HG02763 (cell line): ENCODE measurements at regions not wholly inside any gene's neighbourhood (a gene's known extent, or its start where the extent isn't known, plus 50 kb on each side); places are given as distances from the start of the nearest gene placed in this dataset.

ENCODE experiments used
- ATAC-seq: cut with Tn5 transposase; IDR thresholded peaks from one replicate; pipeline ENCODE4 v1.9.1; 2021; ENCODE audit warnings: mild to moderate bottlenecking, moderate library complexity; ENCODE audit not compliant: unreplicated experiment

DNA sequence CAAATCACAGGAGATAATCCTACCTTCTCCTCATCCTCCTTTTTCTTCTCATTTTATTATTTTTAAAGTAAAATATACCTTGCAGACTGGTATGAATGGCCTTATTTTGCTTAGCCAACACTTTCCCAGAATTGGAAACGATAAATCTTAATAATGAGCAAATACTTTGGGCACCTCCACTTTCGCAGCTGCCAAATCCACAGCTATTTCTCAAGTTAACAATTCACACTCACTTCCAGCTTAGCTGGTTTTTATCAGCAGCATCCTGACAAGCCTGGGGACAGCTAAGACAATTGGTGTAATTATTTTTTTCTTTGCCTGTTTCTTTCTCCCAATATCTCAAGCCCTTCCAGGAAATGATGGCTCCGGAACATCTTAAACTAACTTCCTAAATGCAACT is 867.5 kb upstream of the TMEM132C start:
- ATAC-seq, result no peak

DNA sequence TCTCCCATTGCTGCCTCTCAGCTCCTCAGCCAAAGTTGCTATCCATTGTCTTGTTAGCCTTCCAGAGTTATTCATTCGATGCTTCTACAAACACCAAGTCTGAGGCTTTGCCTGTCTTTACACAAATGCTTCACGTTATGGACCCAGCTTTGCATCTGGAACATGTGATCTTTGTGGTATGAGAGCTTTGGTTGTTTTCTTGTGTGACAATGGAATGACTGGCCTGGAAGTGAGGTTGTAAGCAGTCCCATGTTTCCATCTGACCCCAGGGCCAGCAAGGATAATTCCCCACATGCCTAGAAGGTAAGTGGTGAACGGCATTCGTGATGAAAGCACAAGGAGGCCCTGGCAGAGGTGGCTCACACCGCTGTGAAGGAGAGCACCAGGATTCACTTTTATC is 866.7 kb upstream of the TMEM132C start:
- no peak for ATAC-seq

DNA sequence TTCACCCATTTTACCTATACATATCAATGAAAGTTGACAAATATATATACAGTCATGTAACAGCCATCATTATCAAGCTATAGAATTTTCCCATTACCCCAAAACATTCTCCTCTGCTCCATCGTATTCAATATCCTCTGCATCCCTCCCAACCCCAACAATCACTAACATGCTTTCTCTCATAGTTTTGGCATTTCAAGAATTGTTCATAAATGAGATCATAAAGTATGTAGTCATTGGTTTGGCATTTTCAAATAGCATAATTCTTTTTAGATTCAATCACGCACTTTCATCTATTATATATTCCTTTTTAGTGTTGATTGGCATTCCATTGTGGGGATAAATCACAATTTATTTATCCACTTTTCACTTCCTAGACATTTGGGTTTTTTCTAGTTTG is 866.0 kb upstream of the TMEM132C start:
- ATAC-seq, result no peak

DNA sequence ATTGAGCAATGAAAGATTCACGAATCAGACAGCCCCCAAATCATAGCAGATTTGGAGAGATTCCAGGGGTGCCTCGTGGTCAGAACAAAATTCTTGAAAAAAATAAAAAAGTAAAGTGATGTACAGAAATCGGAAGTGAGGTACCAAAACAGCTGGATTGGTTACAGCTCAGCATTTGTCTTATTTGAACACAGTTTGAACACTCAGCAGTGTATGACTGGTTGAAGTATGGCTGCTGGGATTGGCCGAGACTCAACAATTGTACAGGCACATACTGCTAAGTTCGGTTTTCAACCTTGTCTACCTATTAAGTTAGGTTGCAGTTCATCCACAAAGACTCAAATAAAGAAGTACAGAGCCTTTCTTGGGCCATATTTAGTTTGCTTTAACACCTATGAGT is 865.4 kb upstream of the TMEM132C start:
- ATAC-seq, result no peak

DNA sequence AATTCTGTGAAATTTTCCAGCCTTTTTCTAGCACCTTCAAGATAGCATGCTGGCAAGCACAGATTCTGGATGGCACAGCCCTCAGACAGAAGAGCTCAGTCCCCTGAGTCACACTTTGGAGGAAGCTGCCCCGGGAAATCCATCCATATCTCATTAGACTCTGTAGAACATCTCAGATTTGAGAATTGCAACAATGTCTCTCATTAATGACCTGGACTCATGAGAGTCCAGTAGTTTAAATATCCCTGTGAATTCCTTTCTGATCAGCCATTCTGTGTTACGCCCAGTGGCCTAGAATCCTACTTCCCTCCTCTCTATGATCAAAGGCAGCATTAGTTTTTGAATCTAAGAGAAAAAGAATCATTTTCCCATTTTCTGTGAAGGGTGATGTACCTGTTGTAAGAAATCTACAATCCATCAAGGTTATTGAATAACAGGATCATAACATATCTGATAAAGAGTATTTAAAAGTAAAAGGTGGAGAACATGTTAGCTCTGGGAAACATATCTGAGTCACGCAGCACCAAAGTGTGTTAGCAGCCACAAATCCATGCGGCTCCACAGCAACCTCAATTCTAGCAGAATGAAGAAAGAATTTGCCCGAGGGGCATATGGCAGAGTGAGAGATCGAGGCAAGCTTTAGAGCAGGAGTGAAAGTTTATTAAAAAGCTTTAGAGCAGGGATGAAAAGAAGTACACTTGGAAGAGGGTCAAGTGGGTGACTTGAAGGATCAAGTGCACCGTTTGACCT is 855.6 kb upstream of the TMEM132C start:
- no peak for ATAC-seq

DNA sequence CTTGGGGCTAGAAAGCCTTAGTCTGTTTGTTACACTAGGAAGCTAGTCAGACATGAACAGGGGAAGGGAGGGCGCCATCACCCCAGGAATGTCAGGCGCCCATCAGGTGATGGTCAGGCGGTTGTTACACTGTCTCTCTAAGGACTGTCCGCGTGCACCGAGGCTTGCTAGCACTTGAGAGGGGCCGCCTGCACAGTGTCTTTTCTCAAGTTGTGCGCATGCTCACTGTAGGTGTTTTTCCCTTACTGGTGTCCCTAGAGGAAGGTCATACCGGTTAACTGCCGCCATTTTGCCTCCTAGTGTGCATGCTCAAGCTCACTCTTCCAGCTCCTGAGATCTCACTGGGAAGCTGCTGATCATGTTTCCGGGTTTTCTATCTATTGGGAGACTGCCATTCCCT is 855.0 kb upstream of the TMEM132C start:
- no peak for ATAC-seq

DNA sequence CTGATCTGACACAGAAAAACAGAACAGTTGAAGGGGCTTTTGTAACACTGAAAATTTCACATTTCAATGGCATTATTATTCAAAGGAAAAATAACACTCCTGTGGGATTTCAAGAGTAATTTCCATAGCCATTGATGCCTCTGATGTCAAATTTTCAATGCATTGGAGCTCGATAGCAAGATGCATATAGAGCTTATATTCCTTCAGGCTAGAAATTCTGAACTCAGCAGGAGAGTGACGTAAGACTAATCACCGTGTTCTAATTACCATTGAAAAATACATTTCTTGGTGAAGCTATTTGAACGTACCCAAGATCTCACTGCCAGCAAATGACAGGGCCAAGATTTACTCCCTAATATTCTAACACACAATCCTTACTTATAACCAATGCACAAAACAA is 854.1 kb upstream of the TMEM132C start:
- ATAC-seq, result no peak

DNA sequence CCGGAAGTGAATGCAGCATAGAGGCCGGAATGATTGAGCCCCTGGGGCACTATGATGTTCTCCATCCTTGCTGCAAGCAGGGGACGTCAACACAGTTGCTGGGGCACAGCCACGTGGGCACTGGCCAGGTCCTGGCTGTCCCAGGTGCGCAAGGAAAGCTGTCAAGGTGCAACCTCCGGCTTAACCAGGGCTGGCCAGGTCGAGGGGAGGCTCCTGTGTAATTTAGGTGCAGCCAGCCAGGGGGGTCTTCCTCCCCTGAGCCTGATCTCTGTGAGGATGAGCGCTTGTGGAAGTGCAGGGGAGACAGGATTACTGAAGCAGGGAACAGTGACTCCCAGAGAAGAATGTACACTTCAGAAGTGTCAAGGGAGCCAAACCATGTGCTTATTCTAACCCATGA is 852.8 kb upstream of the TMEM132C start:
- no peak for ATAC-seq

DNA sequence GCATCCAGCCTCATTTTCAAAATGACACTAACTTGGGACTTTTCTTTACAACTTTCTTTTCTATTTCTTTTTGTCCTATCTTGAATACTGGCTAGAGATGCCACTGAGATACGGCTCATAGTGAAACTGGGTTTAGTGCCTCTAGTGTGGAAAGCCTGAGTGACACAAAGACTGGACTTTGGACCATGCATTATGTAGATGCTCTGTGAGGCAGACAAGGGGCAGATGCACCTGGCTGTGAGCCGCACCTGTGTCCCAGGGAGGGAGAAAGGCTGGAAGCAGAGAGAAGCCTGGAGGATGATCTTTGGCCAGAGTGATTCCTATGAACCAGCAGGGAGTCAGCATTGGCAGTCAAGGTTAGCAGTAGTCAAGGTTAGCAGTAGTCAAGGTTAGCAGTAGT is 852.3 kb upstream of the TMEM132C start:
- no peak for ATAC-seq

DNA sequence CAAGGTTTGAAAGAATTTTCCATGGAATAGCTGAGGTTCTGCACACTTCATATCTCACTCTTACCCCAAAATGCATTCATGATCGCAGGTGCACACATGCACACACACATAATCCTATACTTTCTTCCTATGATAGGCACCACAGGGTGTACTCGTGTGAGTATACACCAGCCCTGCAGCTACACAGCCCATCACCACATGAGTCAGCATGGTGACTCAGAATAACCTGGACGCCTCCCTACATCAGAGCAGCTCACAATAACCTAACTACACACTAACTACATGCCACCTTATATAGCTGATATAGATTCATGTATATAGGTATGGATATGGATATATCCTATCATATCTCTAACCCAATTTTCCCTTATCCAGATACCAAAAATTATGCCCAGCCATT is 850.2 kb upstream of the TMEM132C start:
- no peak for ATAC-seq

DNA sequence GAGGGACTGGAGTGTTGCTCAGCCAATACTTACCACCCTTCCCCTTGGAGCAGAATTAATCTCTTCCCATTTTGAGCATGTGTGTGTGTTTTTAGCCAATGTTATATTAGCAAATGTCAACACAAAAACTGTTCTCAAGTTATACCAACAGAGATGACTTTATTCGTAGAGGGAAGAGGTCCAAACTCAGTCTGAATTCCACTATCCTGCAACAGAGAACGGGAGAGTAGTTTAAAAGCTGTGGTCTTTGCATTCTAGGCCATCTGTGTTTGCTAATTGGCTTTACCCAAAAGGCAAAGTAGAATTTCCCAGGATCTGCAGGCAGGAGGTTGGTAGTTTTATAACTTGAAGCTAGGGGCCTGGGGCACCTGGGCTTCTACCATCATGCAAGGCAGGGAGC is 847.9 kb upstream of the TMEM132C start:
- ATAC-seq, result no peak

DNA sequence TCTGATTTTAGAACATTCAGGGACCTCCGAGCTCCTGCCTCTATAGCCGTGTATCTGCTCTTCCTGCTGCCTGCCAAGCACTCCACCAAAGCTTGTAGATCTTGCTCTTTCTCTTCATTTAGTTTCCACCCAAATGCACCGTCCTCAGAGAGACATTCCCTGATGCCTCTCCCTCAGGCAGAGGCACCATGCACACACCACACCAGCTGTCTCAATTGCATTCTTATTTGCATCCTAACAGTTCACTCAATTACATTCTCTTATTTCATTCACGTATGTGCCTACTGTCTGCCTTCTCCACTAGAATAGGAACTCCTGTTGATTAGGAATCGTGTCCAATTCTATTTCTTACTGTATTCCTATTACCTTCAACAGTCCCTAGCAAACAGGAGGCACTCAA is 845.4 kb upstream of the TMEM132C start:
- no peak for ATAC-seq

DNA sequence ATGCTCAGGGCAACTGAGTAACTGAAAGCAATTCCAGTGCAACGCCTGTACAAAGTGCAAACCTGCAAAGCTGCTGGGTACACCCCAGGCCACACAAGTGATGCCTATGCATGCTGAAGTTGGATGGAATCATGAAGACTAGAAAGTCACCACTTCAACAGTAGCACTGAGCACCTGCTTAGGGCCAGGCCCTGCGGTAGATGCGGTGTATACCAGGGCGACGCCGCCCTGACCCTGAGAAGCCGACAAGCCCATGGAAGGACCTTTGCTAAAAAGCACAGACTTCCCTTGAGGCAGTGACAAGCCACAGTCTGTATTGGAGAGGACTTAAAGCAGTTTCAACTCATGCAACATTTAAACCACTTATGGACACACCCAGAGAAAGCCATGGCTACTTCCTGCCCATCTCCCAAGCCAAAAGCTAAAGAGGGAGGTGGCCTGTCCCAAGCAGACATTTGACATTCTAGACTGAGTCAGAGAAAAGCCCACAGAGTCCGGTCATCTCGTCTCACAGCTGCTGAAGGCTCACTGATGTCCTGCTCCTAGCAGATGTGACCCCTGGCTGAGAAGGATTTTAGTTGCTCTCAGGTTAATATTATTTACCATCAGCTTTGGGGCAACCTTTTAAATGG is 843.9 kb upstream of the TMEM132C start:
- ATAC-seq, result no peak

DNA sequence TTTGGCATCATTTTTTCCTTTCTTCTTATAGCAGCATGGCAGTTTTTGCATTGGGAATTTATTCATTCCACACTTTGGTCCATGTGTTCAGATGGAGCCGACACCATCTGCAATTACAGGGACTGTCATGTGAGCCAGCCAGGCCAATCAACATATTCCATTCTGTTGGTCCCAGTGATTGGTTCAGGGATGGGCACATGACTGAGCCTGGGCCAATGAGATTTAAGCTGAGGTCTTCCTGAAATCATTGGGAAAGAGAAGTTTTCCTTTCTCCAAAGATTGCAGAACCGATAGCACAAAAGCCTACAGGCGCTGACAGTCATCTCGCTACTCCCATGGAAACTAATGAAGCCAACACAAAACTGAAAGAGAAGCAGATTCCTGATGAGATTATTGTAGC is 841.5 kb upstream of the TMEM132C start:
- no peak for ATAC-seq

DNA sequence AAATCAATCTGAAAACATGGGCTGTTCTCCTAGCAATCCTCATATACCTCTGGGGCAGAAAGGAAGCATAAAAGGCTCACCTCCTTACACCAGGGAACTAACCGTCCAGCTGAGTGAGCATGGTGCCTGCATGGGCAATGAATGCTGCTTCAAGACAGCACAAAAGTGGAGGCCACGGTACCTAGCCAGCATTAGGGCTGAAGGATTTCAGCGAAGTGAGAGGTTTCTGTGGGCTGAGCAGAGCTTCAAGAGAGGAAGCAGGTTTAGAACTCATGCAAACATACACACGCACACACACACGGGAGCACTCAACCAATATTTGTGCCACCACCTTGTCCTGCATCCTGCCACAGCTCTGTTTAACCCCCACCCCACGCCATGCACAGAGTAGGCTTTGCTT is 838.5 kb upstream of the TMEM132C start:
- no peak for ATAC-seq

DNA sequence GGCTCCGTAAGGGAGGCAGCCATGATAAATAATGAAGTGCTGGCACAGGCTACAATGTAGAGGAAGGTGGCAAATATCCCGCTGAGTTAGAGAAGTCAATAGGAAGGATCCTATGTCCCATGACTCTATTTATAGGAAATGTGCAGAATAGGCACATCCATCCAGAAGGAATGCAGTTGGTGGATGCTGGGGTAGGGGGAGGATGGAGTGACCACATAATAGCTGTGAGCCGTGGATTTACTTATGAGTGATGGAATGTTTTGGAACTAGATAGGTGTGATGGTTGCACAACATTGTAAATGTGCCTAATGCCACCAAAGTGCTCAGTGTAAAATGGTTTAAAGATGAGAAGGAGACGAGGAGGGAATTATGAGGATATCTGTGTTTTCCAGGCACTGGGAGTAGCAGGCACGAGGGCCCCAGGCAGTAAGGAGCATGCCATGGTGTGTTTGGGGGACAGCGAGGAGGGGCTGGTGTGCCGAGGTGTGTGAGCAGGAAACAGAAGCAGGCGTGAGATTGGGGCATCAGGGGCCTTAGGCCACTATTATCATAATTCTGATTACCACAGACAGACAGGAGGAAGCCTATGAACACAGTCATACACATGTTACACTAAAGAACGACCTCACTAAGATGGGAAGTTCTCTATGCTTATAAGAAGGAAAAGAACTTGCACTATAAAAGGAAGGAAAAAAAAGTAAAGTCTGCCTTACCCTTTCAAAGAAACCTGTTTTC is 837.3 kb upstream of the TMEM132C start:
- ATAC-seq, result no peak

DNA sequence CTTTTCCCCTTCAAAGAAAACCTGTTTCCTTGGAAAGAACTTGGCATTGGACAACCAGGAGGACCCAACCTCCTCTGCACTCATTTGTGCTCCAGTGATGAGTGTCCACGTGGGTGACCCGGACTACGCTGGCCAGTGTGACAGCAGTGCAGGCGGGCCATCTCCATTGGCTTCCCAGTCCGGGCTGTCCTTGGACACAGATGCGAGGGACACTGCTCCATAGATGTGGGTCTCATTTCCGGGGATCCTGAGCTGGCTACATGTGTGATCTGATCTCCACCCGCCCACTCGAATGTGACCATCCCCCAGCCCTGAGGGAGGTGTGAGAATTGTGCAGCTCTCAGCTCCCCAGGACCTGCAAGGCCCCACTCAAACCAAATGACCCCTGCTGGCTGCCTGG is 836.6 kb upstream of the TMEM132C start:
- ATAC-seq, result no peak

DNA sequence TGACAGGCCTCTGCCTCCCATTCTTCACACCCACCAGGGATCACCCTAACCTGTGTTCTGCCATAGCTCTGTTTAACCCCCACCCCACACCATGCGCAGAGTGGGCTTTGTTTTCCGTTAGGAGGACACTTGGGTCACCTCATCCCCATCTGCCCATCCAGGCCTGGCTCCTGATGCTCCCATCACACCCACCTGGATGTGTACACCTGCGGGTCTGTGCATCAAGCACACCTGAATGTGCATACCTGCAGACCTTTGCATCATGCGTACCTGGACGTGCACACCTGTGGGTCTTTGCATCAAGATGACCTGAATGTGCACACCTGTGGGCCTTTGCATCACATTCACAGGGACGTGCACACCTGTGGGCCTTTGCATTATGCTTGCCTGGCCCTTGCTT is 835.8 kb upstream of the TMEM132C start:
- no peak for ATAC-seq

DNA sequence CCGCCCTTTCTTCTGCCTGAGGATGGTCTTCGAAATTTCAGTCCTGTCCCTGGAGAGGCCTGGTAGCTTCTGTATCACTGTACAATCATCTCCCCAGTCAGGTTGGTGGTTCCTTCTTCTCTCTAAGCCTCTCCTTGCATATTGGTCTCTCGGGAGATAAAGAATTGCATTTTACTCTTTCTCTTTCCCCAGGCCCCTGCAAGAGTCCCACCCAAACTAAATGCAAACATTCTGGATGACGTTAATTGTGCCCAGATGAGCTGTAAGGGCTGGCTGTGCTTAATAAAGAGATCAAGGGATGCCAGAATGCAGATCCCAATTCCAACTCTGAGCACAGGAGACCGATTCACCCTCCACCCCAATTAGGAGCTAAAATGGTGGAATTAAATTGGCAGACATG is 835.4 kb upstream of the TMEM132C start:
- no peak for ATAC-seq

DNA sequence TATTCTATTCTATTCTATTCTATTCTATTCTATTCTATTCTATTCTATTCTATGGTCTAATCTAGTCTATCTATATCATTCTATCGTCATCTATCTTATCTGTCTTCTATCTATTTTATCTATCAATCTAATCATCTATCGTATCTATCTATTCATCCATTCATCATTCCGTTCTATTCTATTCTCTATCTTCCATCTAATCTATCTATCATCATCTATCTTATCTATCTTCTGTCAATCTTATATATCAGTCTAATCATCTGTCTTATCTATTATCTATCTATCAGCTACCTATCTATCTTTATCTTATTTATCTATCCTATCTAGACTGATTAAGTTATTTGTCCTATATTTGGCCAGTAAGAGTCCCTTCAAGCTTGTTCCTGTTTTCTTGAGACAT is 831.5 kb upstream of the TMEM132C start:
- ATAC-seq, result no peak

DNA sequence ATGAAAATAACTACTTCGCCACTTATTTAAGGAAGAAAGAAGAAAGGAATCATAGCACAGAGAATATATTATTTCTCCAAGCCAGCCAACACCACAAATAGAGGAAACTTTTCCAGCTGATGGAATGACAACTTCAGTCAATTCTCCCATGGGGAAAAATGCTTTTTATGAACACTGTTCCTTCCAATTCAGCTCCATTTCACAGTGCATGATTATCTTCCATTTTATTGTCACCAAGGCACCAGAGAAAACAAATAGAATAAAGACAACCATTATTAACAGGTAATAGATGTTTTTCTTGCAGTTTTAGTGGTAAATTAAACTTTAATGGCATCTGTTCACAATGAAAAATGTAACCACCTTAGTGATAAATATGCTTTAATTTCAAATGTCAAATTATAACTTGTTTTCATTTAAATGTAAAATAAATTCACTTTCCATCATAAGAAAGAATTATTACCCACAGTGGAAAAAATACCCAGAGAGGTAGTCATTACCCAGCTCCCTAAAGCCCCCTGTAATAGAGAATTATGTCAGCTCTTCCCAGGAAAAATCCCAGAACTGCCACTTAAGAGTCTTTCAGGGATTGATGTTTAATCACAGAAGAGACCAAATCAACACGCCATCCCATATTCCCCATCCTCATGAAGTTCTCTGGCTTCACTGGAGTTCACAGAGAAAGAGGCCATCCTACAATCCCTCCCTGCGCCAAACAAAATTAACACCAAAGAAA is 828.3 kb upstream of the TMEM132C start:
- ATAC-seq, result no peak
